Ishikawa (cell line): ENCODE measurements at regions not wholly inside any gene's neighbourhood (a gene's known extent, or its start where the extent isn't known, plus 50 kb on each side); places are given as distances from the start of the nearest gene placed in this dataset.

Experiments used
- CREB1 ChIP-seq: IDR thresholded peaks from 2 replicates; pipeline ENCODE4 v1.6.1; 2012; ENCODE audit warnings: low read depth
- EP300 ChIP-seq: IDR thresholded peaks from 2 replicates; pipeline ENCODE4 v1.6.1; 2012; ENCODE audit warnings: borderline replicate concordance
- RAD21 ChIP-seq: IDR thresholded peaks from 2 replicates; pipeline ENCODE4 v1.6.1; 2012; ENCODE audit warnings: low read depth
- TCF12 ChIP-seq: IDR thresholded peaks from 2 replicates; pipeline ENCODE4 v1.6.1; 2012; ENCODE audit warnings: low read depth
- TEAD4 ChIP-seq: IDR thresholded peaks from 2 replicates; pipeline ENCODE4 v1.6.1; 2012
- YY1 ChIP-seq: IDR thresholded peaks from 2 replicates; pipeline ENCODE4 v1.6.1; 2012; ENCODE audit warnings: low read depth
- TF ChIP-seq, protein P1 (sequence below): IDR thresholded peaks from 2 replicates; pipeline ENCODE4 v1.6.1; 2012; ENCODE audit warnings: low read depth, mild to moderate bottlenecking

DNA sequence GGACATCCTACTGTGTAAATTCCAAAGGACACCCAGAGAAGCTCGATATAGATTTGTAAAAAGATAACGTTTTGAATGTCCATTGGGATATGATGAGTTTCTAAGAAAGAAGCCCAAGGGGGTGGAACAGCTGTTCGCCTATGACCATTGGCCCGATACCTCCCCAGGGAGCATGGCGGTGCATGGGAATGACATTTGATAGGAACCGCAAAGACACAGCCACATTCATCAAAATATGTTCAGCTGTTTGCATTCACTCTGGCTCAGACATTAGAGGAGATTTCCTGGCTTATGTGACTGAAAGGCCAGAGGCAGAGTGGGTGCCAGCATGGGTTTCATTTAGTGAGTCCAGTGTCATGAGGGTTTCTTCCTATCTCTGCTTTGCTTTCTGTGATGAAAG is 56.0 kb upstream of the BAIAP2L1 start:
- TF ChIP-seq YY1 (no peak), TEAD4 (no peak), EP300 (no peak), TCF12 (no peak), CREB1 (no peak), RAD21 (no peak)
- TF ChIP-seq, protein P1, sequence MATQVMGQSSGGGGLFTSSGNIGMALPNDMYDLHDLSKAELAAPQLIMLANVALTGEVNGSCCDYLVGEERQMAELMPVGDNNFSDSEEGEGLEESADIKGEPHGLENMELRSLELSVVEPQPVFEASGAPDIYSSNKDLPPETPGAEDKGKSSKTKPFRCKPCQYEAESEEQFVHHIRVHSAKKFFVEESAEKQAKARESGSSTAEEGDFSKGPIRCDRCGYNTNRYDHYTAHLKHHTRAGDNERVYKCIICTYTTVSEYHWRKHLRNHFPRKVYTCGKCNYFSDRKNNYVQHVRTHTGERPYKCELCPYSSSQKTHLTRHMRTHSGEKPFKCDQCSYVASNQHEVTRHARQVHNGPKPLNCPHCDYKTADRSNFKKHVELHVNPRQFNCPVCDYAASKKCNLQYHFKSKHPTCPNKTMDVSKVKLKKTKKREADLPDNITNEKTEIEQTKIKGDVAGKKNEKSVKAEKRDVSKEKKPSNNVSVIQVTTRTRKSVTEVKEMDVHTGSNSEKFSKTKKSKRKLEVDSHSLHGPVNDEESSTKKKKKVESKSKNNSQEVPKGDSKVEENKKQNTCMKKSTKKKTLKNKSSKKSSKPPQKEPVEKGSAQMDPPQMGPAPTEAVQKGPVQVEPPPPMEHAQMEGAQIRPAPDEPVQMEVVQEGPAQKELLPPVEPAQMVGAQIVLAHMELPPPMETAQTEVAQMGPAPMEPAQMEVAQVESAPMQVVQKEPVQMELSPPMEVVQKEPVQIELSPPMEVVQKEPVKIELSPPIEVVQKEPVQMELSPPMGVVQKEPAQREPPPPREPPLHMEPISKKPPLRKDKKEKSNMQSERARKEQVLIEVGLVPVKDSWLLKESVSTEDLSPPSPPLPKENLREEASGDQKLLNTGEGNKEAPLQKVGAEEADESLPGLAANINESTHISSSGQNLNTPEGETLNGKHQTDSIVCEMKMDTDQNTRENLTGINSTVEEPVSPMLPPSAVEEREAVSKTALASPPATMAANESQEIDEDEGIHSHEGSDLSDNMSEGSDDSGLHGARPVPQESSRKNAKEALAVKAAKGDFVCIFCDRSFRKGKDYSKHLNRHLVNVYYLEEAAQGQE, result no peak
